Heart left ventricle (tissue), 13 donors: ENCODE measurements at regions not wholly inside any gene's neighbourhood (a gene's known extent, or its start where the extent isn't known, plus 50 kb on each side); places are given as distances from the start of the nearest gene placed in this dataset.

Experiments used
- CTCF ChIP-seq, 12 donors: fragments of 200-600 bp; sonication (generic) in 4 of 12; IDR thresholded peaks; one replicate each; pipeline versions ENCODE4 v1.5.0 to v1.8.0; 2018 to 2022; ENCODE audit warnings: antibody characterized with exemption in 12 of 12, mild to moderate bottlenecking in 5 of 12
- POLR2A ChIP-seq, 2 donors: fragments of 450-650 bp; IDR thresholded peaks; one replicate each; pipeline ENCODE4 v1.6.1; 2017; ENCODE audit warnings: antibody characterized with exemption in 2 of 2, mild to moderate bottlenecking in 2 of 2, moderate library complexity in 2 of 2
- donor health status: ischemic (EF 13 %, LVEDD 7.1; RV severe dilation, severe dysfunction).
- donor health status: DM: no; HTN: yes; CAD: no.
- donor health status: DM: no; HTN: no; CAD: no.
- donor health status: ischemic (EF 25% LVEDD 6.9; RV normal size, moderate dysfunction).
- donor health status: ischemic (EF 25% LVEDD 5.7; RV mildly dilated, moderate dysfunction).
- donor health status: ischemic (EF 35%, LVEDD 5.7; RV mildly dilated, moderate dysfunction).
- donor health status: nonischemic (EF 11% LVEDD 7.7; RV severe dilation, severe dysfunction).
- donor health status: DM: yes; HTN: yes; CAD: no.
- donor health status: PGD.
- donor health status: ischemic (EF 29% LVEDD 5.4; RV normal size, mild dysfunction).
- donor health status: nonischemic (EF 23%, LVEDD 6.1; RV moderate dilation, normal function).

- no peak for TF ChIP-seq CTCF (IDR thresholded peaks at IDR 0.05)
- TF ChIP-seq POLR2A (IDR thresholded peaks at IDR 0.05): no peak
These were observed 443.4 kb downstream of the IRX1 start for GRCh38 chr5:4038994-4039393.
